ENCODE measurements at regions not wholly inside any gene's neighbourhood (a gene's known extent, or its start where the extent isn't known, plus 50 kb on each side); places are given as distances from the start of the nearest gene placed in this dataset.

GRCh38 chr6:25038300-25038699 is 102.5 kb upstream of the RIPOR2 start:
- no peak for DNase-seq (ENCODE audit: extremely low read depth, low read depth)

GRCh38 chr6:25038999-25039398 is 103.2 kb upstream of the RIPOR2 start:
- no peak for TF ChIP-seq CTCF (IDR thresholded peaks at IDR 0.05; ENCODE audit: low read depth, low read length)
- no peak for DNase-seq (ENCODE audit: extremely low read depth, low read depth)

More at GRCh38 chr6:25038300-25038699, 102.5 kb upstream of the RIPOR2 start:
- no peak for TF ChIP-seq CTCF (IDR thresholded peaks at IDR 0.05; ENCODE audit: low read depth, low read length)

- no peak for DNase-seq (ENCODE audit: extremely low read depth, low read depth)
- no peak for TF ChIP-seq CTCF (IDR thresholded peaks at IDR 0.05; ENCODE audit: low read depth, low read length)
Observed at GRCh38 chr6:25041485-25042035, 105.8 kb upstream of the RIPOR2 start.

GRCh38 chr6:25042036-25042521 is 106.3 kb upstream of the RIPOR2 start:
- no peak for TF ChIP-seq CTCF (IDR thresholded peaks at IDR 0.05; ENCODE audit: low read depth, low read length)
- no peak for DNase-seq (ENCODE audit: extremely low read depth, low read depth)

- no peak for DNase-seq (ENCODE audit: extremely low read depth, low read depth)
- no peak for TF ChIP-seq CTCF (IDR thresholded peaks at IDR 0.05; ENCODE audit: low read depth, low read length)
Observed at GRCh38 chr6:25042536-25042935, 106.8 kb upstream of the RIPOR2 start.

- no peak for TF ChIP-seq CTCF (IDR thresholded peaks at IDR 0.05; ENCODE audit: low read depth, low read length)
- no peak for DNase-seq (ENCODE audit: extremely low read depth, low read depth)
Observed at GRCh38 chr6:25042984-25043725, 107.4 kb upstream of the RIPOR2 start.

- no peak for TF ChIP-seq CTCF (IDR thresholded peaks at IDR 0.05; ENCODE audit: low read depth, low read length)
- DNase-seq (ENCODE audit: extremely low read depth, low read depth), result no peak
Observed at GRCh38 chr6:25043892-25044291, 108.1 kb upstream of the RIPOR2 start.
